ENCODE measurements at regions not wholly inside any gene's neighbourhood (a gene's known extent, or its start where the extent isn't known, plus 50 kb on each side); places are given as distances from the start of the nearest gene placed in this dataset.

- POLR2A ChIA-PET: no interaction called here
- in situ Hi-C loops (cut with HindIII; ENCODE audit: low pct_unique_long_range_greater_than_20kb, low sequenced_read_pairs): no loop called here
Measured at GRCh38 chr18:24799720-24800119, 339.3 kb downstream of the HRH4 start.

DNA sequence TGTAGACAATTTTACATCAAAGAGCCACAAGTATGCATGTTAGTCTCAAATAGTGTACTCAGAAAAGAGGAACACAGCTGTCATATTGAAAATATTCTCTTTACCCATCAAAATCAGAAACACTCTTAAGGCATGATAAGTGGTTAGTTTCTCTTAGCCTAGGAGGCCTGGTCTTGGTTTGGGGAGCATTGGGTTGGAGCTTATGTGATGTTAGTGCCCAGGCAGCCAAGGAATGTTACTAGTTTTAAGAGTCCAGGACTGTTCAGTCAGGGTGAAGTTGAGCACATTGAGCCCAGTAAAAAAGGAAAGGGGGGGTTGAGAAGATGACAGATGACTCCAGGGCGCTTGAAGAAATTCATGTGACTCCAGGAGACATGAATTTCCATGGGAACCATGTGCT lies 340.6 kb downstream of the HRH4 start:
- intact Hi-C loops (cut with micrococcal nuclease; ENCODE audit: unreplicated experiment): no loop called here
- TF ChIP-seq, protein P1, sequence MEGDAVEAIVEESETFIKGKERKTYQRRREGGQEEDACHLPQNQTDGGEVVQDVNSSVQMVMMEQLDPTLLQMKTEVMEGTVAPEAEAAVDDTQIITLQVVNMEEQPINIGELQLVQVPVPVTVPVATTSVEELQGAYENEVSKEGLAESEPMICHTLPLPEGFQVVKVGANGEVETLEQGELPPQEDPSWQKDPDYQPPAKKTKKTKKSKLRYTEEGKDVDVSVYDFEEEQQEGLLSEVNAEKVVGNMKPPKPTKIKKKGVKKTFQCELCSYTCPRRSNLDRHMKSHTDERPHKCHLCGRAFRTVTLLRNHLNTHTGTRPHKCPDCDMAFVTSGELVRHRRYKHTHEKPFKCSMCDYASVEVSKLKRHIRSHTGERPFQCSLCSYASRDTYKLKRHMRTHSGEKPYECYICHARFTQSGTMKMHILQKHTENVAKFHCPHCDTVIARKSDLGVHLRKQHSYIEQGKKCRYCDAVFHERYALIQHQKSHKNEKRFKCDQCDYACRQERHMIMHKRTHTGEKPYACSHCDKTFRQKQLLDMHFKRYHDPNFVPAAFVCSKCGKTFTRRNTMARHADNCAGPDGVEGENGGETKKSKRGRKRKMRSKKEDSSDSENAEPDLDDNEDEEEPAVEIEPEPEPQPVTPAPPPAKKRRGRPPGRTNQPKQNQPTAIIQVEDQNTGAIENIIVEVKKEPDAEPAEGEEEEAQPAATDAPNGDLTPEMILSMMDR (IDR thresholded peaks at IDR 0.05): no peak
- TF ChIP-seq POLR2AphosphoS5 (IDR thresholded peaks at IDR 0.05; ENCODE audit: low read depth, low read length) (no peak), TCF7L2 (IDR thresholded peaks at IDR 0.05; ENCODE audit: low read depth, low read length) (no peak), SIN3A (IDR thresholded peaks at IDR 0.05; ENCODE audit: borderline replicate concordance, insufficient read depth, low read depth, low read length) (no peak), REST (IDR thresholded peaks at IDR 0.05; ENCODE audit: insufficient read depth in 1 of 2, low read depth in 2 of 2, low read length in 1 of 2) (no peak)
- in situ Hi-C loops (cut with HindIII; ENCODE audit: low pct_unique_long_range_greater_than_20kb, low sequenced_read_pairs): no loop called here
- no peak for ATAC-seq
- CTCF ChIA-PET: no interaction called here
- Histone ChIP-seq H3K27ac (ENCODE audit: low read length) (no peak overlapping the region), H3K27me3 (ENCODE audit: control insufficient read depth, insufficient read depth, low read length) (no peaks in the 10 kb centered on the region; the same call in 1 of the 2 replicates), H3K36me3 (ENCODE audit: control insufficient read depth, insufficient read depth, low read length) (no peaks in the 10 kb centered on the region; the same call in 1 of the 2 replicates), H3K4me1 (ENCODE audit: control insufficient read depth, insufficient read depth, low read length) (no peaks in the 10 kb centered on the region), H3K4me3 (ENCODE audit: low read depth in 2 of 2, low read length in 2 of 2) (no peak overlapping the region), H3K9me3 (ENCODE audit: control insufficient read depth, insufficient read depth, low read depth, low read length) (no peaks in the 10 kb centered on the region)
- no TSS peak for BruUV-seq (replicated peaks)
- POLR2A ChIA-PET: no interaction called here
- no peak for DNase-seq (ENCODE audit: low read depth, low spot score)

More at GRCh38 chr18:24799720-24800119, 339.3 kb downstream of the HRH4 start:
- H3K27ac ChIP-seq (ENCODE audit: low read length): no peak overlapping the region
- no peaks in the 10 kb centered on the region for H3K4me1 ChIP-seq (ENCODE audit: control insufficient read depth, insufficient read depth, low read length)
- no peak overlapping the region for H3K4me3 ChIP-seq (ENCODE audit: low read depth in 2 of 2, low read length in 2 of 2)
- no TSS peak for BruUV-seq (replicated peaks)
- ATAC-seq (no peak), DNase-seq (ENCODE audit: low read depth, low spot score) (no peak)
- H3K27me3 ChIP-seq (ENCODE audit: control insufficient read depth, insufficient read depth, low read length): no peaks in the 10 kb centered on the region; the same call in 1 of the 2 replicates
- no peaks in the 10 kb centered on the region; the same call in 1 of the 2 replicates for H3K36me3 ChIP-seq (ENCODE audit: control insufficient read depth, insufficient read depth, low read length)
- CTCF ChIA-PET: no interaction called here
- intact Hi-C loops (cut with micrococcal nuclease; ENCODE audit: unreplicated experiment): no loop called here
- no peak for TF ChIP-seq REST (IDR thresholded peaks at IDR 0.05; ENCODE audit: insufficient read depth in 1 of 2, low read depth in 2 of 2, low read length in 1 of 2)
- TF ChIP-seq POLR2AphosphoS5 (IDR thresholded peaks at IDR 0.05; ENCODE audit: low read depth, low read length): no peak
- TF ChIP-seq, protein P1 (IDR thresholded peaks at IDR 0.05): no peak
- TF ChIP-seq TCF7L2 (IDR thresholded peaks at IDR 0.05; ENCODE audit: low read depth, low read length): no peak
- TF ChIP-seq SIN3A (IDR thresholded peaks at IDR 0.05; ENCODE audit: borderline replicate concordance, insufficient read depth, low read depth, low read length): no peak
- no peaks in the 10 kb centered on the region for H3K9me3 ChIP-seq (ENCODE audit: control insufficient read depth, insufficient read depth, low read depth, low read length)
